PC-3 (cell line): ENCODE measurements at regions not wholly inside any gene's neighbourhood (a gene's known extent, or its start where the extent isn't known, plus 50 kb on each side); places are given as distances from the start of the nearest gene placed in this dataset.

Source experiments
- ATAC-seq: fragments of 200-7000 bp; cut with Tn5 transposase; 2 replicates; pipeline ENCODE4 v1.9.1; 2020; ENCODE audit warnings: mild to moderate bottlenecking, moderate library complexity
- BruUV-seq: library from RNA; stranded (reverse); fragments of 400-500 nt; replicated peaks from 2 replicates; lab custom pipeline; 2021; lab: Mats Ljungman, UMichigan
- CTCF ChIA-PET: fragments of 300-600 bp; sonication (Branson Sonifier 250); formaldehyde crosslinking; loops from one replicate; lab custom pipeline; 2022; ENCODE audit warnings: antibody characterized with exemption; lab: Charles Lee
- POLR2A ChIA-PET: fragments of 300-600 bp; sonication (Branson Sonifier 250); formaldehyde crosslinking; loops from one replicate; lab custom pipeline; 2022; ENCODE audit warnings: antibody characterized with exemption; ENCODE audit not compliant: unreplicated experiment; lab: Charles Lee
- DNase-seq: peaks from one replicate; pipeline ENCODE4 v3.0.0-alpha.2; 2015
- H2AFZ ChIP-seq: fragments of 300-600 bp; sonication (generic); 2 replicates; pipeline ENCODE4 v1.6.0; 2016; ENCODE audit warnings: antibody characterized with exemption, low read length
- H3F3A ChIP-seq: fragments of 300-600 bp; sonication (generic); one replicate; pipeline ENCODE4 v1.6.0; 2017; ENCODE audit warnings: antibody characterized with exemption, low read length, control low read depth, mild to moderate bottlenecking; ENCODE audit not compliant: unreplicated experiment
- H3K27ac ChIP-seq: fragments of 300-600 bp; sonication (generic); 2 replicates; pipeline ENCODE4 v1.5.1; 2016; ENCODE audit warnings: mild to moderate bottlenecking, low read length
- H3K27me3 ChIP-seq: fragments of 300-600 bp; sonication (generic); 2 replicates; pipeline ENCODE4 v1.6.1; 2016; ENCODE audit warnings: low read length, mixed read lengths
- H3K36me3 ChIP-seq: fragments of 300-600 bp; sonication (generic); 2 replicates; pipeline ENCODE4 v1.6.1; 2016; ENCODE audit warnings: low read depth, mixed run types, low read length, mixed read lengths
- H3K4me1 ChIP-seq: fragments of 300-600 bp; sonication (generic); 2 replicates; pipeline ENCODE4 v1.5.1; 2016; ENCODE audit warnings: low read length; ENCODE audit not compliant: insufficient read depth
- H3K4me2 ChIP-seq: fragments of 300-600 bp; sonication (generic); 2 replicates; pipeline ENCODE4 v1.6.0; 2016; ENCODE audit warnings: low read length
- H3K4me3 ChIP-seq: fragments of 300-600 bp; sonication (generic); 2 replicates; pipeline ENCODE4 v1.5.1; 2016; ENCODE audit warnings: mild to moderate bottlenecking, low read length, mixed read lengths
- H3K79me2 ChIP-seq: fragments of 300-600 bp; sonication (generic); 2 replicates; pipeline ENCODE4 v1.6.1; 2017; ENCODE audit warnings: low read length, mixed read lengths
- H3K9ac ChIP-seq: fragments of 300-600 bp; sonication (generic); 2 replicates; pipeline ENCODE4 v1.6.0; 2016; ENCODE audit warnings: mild to moderate bottlenecking, low read length
- H3K9me2 ChIP-seq: fragments of 300-600 bp; sonication (generic); replicated peaks from 2 replicates; pipeline ENCODE4 v1.6.1; 2016; ENCODE audit warnings: mixed run types, low read length, mixed read lengths
- H3K9me3 ChIP-seq: fragments of 300-600 bp; sonication (generic); 2 replicates; pipeline ENCODE4 v1.6.1; 2016; ENCODE audit warnings: low read length, mixed read lengths
- H4K20me1 ChIP-seq: fragments of 300-600 bp; sonication (generic); 2 replicates; pipeline ENCODE4 v1.6.1; 2016; ENCODE audit warnings: low read length, mixed read lengths
- EZH2 ChIP-seq: fragments of 300-600 bp; sonication (generic); IDR thresholded peaks from one replicate; pipeline ENCODE4 v1.6.1; 2017; ENCODE audit warnings: antibody characterized with exemption, mild to moderate bottlenecking, low read length; ENCODE audit not compliant: unreplicated experiment
- EZH2phosphoT487 ChIP-seq: fragments of 300-600 bp; sonication (generic); IDR thresholded peaks from 2 replicates; pipeline ENCODE4 v1.6.1; 2018; ENCODE audit warnings: mild to moderate bottlenecking, antibody characterized with exemption, low read length, borderline replicate concordance
- intact Hi-C: fragments of 100-400 bp; cut with micrococcal nuclease; formaldehyde crosslinking; loops from 2 replicates; pipeline ENCODE4 v1.9.0; 2023
- TF ChIP-seq, protein P1 (sequence below): fragments of 300-600 bp; sonication (generic); conservative IDR thresholded peaks from 2 replicates; pipeline ENCODE4 v1.5.1; 2017; ENCODE audit warnings: antibody characterized with exemption, low read depth, mild to moderate bottlenecking, low read length

DNA sequence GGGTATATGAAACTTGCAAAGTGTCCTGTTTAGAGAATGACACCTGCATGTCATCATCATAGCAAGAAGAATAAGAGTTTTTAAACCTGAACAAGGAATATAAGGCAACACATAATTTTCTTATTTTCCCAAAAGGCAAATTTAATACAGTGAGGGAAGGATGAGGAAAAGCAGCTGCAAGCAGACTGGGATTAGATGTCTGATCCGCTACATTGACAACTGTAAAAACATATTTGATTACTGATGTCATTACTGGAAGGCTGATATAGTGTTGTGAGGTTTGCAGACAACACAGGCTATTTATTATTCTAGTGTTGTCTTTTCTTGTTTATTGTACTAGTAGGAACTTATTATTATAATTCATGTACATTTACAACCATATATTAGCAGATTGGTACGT, 528.7 kb downstream of the ZIC1 start:
- Histone ChIP-seq H4K20me1 (no peaks in the 10 kb centered on the region), H3K4me1 (peaks cover 13% of the 10 kb centered on the region), H3K4me3 (no peak overlapping the region), H2AFZ (no peak overlapping the region), H3F3A (no peaks in the 10 kb centered on the region), H3K36me3 (no peaks in the 10 kb centered on the region), H3K79me2 (no peaks in the 10 kb centered on the region), H3K27ac (no peak overlapping the region), H3K4me2 (no peak overlapping the region), H3K9me3 (no peaks in the 10 kb centered on the region), H3K9me2 (no peaks in the 10 kb centered on the region), H3K9ac (no peak overlapping the region), H3K27me3 (no peaks in the 10 kb centered on the region)
- intact Hi-C loops, result no loop called here
- DNase-seq, result no peak
- BruUV-seq, result no TSS peak
- ChIA-PET POLR2A (no interaction called here), CTCF (no interaction called here)
- ATAC-seq, result no peak
- TF ChIP-seq EZH2phosphoT487 (no peak), EZH2 (no peak)
- TF ChIP-seq, protein P1, sequence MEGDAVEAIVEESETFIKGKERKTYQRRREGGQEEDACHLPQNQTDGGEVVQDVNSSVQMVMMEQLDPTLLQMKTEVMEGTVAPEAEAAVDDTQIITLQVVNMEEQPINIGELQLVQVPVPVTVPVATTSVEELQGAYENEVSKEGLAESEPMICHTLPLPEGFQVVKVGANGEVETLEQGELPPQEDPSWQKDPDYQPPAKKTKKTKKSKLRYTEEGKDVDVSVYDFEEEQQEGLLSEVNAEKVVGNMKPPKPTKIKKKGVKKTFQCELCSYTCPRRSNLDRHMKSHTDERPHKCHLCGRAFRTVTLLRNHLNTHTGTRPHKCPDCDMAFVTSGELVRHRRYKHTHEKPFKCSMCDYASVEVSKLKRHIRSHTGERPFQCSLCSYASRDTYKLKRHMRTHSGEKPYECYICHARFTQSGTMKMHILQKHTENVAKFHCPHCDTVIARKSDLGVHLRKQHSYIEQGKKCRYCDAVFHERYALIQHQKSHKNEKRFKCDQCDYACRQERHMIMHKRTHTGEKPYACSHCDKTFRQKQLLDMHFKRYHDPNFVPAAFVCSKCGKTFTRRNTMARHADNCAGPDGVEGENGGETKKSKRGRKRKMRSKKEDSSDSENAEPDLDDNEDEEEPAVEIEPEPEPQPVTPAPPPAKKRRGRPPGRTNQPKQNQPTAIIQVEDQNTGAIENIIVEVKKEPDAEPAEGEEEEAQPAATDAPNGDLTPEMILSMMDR, result no peak

DNA sequence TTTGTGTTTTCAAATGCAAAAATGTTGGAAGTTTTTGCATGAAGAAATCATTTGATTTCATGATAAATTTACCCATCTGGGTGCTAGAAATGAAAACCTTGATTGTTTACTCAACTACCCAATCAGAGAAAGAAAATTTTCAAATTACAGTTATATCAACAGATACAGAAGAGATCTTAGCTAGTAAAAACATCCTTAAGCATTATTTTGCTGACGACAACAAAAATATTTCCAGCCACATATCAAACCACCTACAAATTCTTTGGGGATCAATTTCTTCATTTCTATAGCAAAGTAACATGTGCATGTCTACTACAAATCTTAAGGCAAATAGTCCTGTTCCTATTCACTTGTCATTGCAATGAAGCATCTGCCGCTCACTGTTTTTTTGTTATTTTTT, 530.3 kb downstream of the ZIC1 start:
- H3K27me3 ChIP-seq, result no peaks in the 10 kb centered on the region
- no peak overlapping the region for H3K4me3 ChIP-seq
- intact Hi-C loops, result no loop called here
- no peaks in the 10 kb centered on the region for H3K36me3 ChIP-seq
- ATAC-seq, result no peak
- TF ChIP-seq EZH2phosphoT487, result no peak
- TF ChIP-seq, protein P1, result no peak
- TF ChIP-seq EZH2, result no peak
- no peak overlapping the region for H2AFZ ChIP-seq
- H3K27ac ChIP-seq, result no peak overlapping the region
- no peaks in the 10 kb centered on the region for H3F3A ChIP-seq
- DNase-seq, result no peak
- H3K4me1 ChIP-seq, result peaks cover 26% of the 10 kb centered on the region
- H3K4me2 ChIP-seq, result no peak overlapping the region
- ChIA-PET CTCF (no interaction called here), POLR2A (no interaction called here)
- H3K79me2 ChIP-seq, result no peaks in the 10 kb centered on the region
- no peak overlapping the region for H3K9ac ChIP-seq
- BruUV-seq, result no TSS peak
- no peaks in the 10 kb centered on the region for H3K9me3 ChIP-seq
- no peaks in the 10 kb centered on the region for H4K20me1 ChIP-seq
- no peaks in the 10 kb centered on the region for H3K9me2 ChIP-seq

DNA sequence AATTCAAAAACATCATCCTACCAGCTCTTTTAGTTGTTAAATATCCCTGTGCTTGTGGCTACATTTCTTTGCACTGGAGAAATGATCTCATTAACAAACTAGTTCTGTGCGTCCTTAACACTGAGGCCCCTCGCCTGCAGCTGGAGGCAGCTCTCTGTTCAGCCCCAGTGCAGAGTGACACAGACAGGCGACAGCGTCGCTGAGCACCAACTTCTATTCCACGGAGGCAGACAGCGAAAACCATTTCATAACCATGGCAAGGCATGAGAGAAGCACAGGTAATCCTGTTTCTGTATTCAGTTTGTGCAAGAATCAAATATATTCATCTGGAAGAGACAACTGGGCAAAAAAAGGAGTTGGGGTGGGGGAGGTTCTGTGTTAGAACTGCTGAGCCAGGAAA, 530.7 kb downstream of the ZIC1 start:
- no peak overlapping the region for H3K4me3 ChIP-seq
- no peaks in the 10 kb centered on the region for H3K27me3 ChIP-seq
- H3K4me2 ChIP-seq, result 0 out of 2 replicates have a peak overlapping the region, but pooled peaks have one; percentile 5
- ATAC-seq, result no peak
- ChIA-PET CTCF (no interaction called here), POLR2A (no interaction called here)
- no peaks in the 10 kb centered on the region for H4K20me1 ChIP-seq
- no peaks in the 10 kb centered on the region for H3K9me3 ChIP-seq
- H3F3A ChIP-seq, result no peaks in the 10 kb centered on the region
- TF ChIP-seq EZH2, result no peak
- TF ChIP-seq EZH2phosphoT487, result no peak
- TF ChIP-seq, protein P1, result no peak
- H3K4me1 ChIP-seq, result peaks cover 26% of the 10 kb centered on the region
- H3K27ac ChIP-seq, result no peak overlapping the region
- H2AFZ ChIP-seq, result no peak overlapping the region
- H3K9me2 ChIP-seq, result no peaks in the 10 kb centered on the region
- no TSS peak for BruUV-seq
- no peaks in the 10 kb centered on the region for H3K36me3 ChIP-seq
- no peaks in the 10 kb centered on the region for H3K79me2 ChIP-seq
- intact Hi-C loops, result no loop called here
- no peak overlapping the region for H3K9ac ChIP-seq
- no peak for DNase-seq
